ENCODE measurements at regions not wholly inside any gene's neighbourhood (a gene's known extent, or its start where the extent isn't known, plus 50 kb on each side); places are given as distances from the start of the nearest gene placed in this dataset.
A peak's percentile ranks its signal among the peaks of the same experiment; 100 is the strongest.

DNA sequence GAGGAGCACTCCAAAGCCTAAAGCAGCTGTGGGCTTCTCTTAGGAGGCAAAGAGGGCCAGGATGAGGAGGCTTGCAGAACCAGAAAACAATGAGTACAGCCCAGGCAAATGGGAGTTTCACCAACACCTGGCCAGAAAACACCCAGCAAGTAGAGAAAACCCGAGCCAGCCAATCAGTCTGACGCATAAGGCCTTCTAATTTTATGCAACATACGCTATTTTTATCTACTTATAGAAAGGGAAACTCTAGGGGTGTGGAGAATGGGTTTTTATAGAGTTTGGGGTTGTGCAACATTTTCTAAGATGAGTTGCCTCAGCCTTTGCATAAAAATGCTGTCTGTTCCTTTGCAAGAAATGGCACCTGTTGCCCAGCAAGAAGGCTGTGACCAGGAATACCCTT is 529.0 kb upstream of the CDH5 start:
- H3K4me3 ChIP-seq (ENCODE audit: low read depth, low read length): no peak overlapping the region
- in situ Hi-C loops (cut with HindIII; ENCODE audit: low sequenced_read_pairs): loop anchor here (5.0 kb wide), 1 partner anchor 40 kb away; no protein-coding TSS in a partner anchor
- TF ChIP-seq, protein P1, sequence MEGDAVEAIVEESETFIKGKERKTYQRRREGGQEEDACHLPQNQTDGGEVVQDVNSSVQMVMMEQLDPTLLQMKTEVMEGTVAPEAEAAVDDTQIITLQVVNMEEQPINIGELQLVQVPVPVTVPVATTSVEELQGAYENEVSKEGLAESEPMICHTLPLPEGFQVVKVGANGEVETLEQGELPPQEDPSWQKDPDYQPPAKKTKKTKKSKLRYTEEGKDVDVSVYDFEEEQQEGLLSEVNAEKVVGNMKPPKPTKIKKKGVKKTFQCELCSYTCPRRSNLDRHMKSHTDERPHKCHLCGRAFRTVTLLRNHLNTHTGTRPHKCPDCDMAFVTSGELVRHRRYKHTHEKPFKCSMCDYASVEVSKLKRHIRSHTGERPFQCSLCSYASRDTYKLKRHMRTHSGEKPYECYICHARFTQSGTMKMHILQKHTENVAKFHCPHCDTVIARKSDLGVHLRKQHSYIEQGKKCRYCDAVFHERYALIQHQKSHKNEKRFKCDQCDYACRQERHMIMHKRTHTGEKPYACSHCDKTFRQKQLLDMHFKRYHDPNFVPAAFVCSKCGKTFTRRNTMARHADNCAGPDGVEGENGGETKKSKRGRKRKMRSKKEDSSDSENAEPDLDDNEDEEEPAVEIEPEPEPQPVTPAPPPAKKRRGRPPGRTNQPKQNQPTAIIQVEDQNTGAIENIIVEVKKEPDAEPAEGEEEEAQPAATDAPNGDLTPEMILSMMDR (IDR thresholded peaks at IDR 0.05; ENCODE audit: low read depth, low read length, missing control alignments): no peak
- no peak for DNase-seq (ENCODE audit: low read depth)

DNA sequence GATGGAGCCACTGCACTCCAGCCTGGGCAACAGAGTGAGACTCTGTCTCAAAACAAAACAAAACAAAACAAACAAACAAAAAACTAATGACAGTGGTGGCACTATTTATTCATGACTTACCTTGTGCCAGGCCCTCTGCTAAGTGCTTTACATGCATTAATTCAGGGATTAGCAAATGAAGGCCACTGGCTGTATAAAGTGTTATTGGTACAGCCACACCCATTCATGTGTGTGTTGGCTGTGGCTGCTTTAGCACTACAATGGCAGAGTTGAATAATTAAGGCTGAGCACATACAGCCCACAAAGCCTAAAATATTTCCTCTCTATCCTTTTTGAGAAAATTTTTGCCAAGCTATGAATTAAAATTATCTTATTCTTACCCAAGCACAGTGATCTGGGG is 531.8 kb upstream of the CDH5 start:
- H3K4me3 ChIP-seq (ENCODE audit: low read depth, low read length): no peak overlapping the region
- in situ Hi-C loops (cut with HindIII; ENCODE audit: low sequenced_read_pairs): loop anchor here (5.0 kb wide), 1 partner anchor 37 kb away; no protein-coding TSS in a partner anchor
- no peak for DNase-seq (ENCODE audit: low read depth)
- TF ChIP-seq, protein P1 (IDR thresholded peaks at IDR 0.05; ENCODE audit: low read depth, low read length, missing control alignments): no peak

DNA sequence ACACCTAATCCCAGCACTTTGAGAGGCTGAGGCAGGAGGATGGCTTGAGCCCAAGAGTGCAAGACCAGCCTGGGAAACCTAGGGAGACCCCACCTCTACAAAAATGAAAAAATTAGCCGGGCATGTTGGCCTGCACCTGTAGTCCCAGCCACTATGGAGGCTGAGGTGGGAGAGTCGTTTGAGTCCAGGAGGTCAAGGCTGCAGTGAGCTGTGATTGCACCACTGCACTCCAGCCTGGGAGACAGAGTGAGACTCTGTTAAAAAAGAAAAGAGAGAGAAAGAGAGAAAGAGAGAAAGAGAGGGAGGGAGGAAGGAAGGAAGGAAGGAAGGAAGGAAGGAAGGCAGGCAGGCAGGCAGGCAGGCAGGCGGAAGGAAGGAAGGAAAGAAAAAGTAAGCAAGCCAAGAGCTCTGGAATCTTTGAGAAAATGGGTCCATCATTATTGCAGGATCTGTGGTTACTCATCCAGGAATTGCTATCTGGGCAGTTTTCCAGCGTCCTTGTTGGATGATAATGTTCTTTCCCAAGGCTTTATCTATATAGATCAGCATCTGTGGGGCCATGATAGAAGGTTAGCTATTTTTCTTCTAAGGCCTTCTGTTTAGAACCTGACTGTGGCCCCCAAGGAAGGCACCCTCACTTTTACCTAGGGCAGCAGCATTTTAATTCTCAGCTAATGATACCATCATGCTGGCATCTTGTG is 533.2 kb upstream of the CDH5 start:
- peak; percentile 35 for DNase-seq (ENCODE audit: low read depth)
- no peak overlapping the region for H3K4me3 ChIP-seq (ENCODE audit: low read depth, low read length)
- in situ Hi-C loops (cut with HindIII; ENCODE audit: low sequenced_read_pairs): no loop called here
- TF ChIP-seq, protein P1 (IDR thresholded peaks at IDR 0.05; ENCODE audit: low read depth, low read length, missing control alignments): no peak

DNA sequence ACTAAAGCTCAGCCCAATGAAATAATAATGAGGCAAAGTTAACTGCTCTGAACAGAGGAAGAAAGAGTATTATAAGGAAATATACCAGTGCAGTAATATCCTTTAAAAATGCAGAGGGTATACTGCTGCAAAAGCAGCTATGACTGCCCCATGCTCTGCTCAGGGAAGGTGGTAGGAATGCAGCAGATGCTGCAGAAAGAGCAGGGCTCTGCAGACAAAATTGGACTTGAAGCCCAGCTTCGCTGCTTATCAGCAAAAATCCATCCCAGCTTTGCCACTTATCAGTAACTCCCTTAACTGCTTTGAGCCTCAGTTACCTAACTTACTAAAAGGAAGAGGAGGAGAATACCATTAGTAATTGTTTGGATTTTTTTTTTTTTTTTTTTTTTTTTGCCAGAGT is 533.8 kb upstream of the CDH5 start:
- H3K4me3 ChIP-seq (ENCODE audit: low read depth, low read length): no peak overlapping the region
- DNase-seq (ENCODE audit: low read depth): no peak
- TF ChIP-seq, protein P1 (IDR thresholded peaks at IDR 0.05; ENCODE audit: low read depth, low read length, missing control alignments): no peak
- in situ Hi-C loops (cut with HindIII; ENCODE audit: low sequenced_read_pairs): no loop called here

DNA sequence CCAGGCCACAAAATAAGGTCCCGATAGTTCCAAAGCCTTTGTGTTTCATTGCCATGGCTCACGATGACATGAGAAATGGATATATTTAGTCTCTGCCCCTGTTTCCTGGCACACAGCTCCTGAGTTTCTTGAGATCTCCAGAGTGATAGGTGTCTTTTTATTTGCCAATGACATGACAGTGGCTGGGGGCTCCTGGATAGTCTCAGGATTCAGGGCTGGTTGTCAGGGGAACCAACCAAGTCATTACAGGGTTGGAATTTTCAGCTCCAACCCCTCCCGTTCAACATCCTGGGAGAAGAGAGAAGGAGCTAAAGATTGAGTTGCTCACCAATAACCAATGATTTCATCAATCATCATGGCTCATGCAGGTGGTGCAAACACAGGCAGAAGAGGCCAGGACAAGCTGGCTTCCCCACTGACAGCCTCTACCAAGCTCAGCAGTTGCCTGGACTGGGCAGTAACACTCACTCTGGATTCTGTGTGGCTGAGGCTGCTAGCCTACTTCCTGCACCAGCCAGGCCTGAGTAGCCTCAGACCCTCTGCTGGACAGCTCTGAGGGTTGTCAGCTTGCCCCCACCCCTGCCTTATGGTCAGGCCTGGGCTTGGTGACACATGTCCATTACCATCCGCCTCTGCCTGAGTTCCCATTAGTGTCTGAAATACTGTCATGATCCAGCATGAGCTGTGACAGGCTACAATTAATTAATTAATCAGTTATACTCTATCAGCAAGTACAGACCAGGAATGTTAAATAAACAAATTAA is 534.4 kb upstream of the CDH5 start:
- TF ChIP-seq, protein P1 (IDR thresholded peaks at IDR 0.05; ENCODE audit: low read depth, low read length, missing control alignments): no peak
- no peak overlapping the region for H3K4me3 ChIP-seq (ENCODE audit: low read depth, low read length)
- in situ Hi-C loops (cut with HindIII; ENCODE audit: low sequenced_read_pairs): no loop called here
- DNase-seq (ENCODE audit: low read depth): no peak

DNA sequence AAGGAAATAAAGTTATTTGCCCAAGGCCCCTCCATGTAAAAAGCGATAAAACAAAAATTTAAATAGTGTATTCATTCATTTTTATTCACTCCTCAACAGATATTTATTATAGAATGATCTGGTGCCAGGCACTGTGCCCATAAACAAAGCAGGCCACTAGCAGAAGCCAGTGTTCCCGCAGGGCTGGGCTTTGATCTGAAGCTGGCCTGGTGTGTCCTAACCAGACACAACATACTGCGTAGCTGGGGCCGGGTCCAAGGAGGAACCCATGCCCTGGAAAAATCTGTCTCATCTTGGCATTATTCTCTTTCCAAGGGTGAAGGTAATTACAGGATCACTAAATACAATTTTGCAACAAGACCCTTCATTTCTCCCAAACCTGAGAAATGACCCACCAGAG is 537.4 kb upstream of the CDH5 start:
- no peak for DNase-seq (ENCODE audit: low read depth)
- TF ChIP-seq, protein P1 (IDR thresholded peaks at IDR 0.05; ENCODE audit: low read depth, low read length, missing control alignments): no peak
- no peak overlapping the region for H3K4me3 ChIP-seq (ENCODE audit: low read depth, low read length)
- in situ Hi-C loops (cut with HindIII; ENCODE audit: low sequenced_read_pairs): no loop called here

Measured in astrocyte of the cerebellum (primary cell).